Uterus (tissue), 2 donors: ENCODE measurements at regions not wholly inside any gene's neighbourhood (a gene's known extent, or its start where the extent isn't known, plus 50 kb on each side); places are given as distances from the start of the nearest gene placed in this dataset.

Source experiments
- CTCF ChIP-seq, 4 experiments: fragments of 200-600 bp in 2 of 4; fragments of 450-650 bp in 2 of 4; sonication (generic) in 2 of 4; IDR thresholded peaks; one replicate each; pipeline ENCODE4 v1.5.1; 2016 to 2019; ENCODE audit warnings: antibody characterized with exemption in 4 of 4, mild to moderate bottlenecking in 2 of 4, moderate library complexity in 1 of 4
- POLR2A ChIP-seq, 2 donors: fragments of 450-650 bp; IDR thresholded peaks; one replicate each; pipeline ENCODE4 v1.6.1; 2016; ENCODE audit warnings: antibody characterized with exemption in 2 of 2, mild to moderate bottlenecking in 1 of 2, moderate library complexity in 1 of 2

GRCh38 chr16:27722207-27722606, 172.3 kb downstream of the KATNIP start:
- TF ChIP-seq CTCF (IDR thresholded peaks at IDR 0.05) (no peak), POLR2A (IDR thresholded peaks at IDR 0.05) (no peak)
